ENCODE measurements at regions not wholly inside any gene's neighbourhood (a gene's known extent, or its start where the extent isn't known, plus 50 kb on each side); places are given as distances from the start of the nearest gene placed in this dataset.
"Not testable (repeated sequence)": the region's sequence is repeated elsewhere in the genome, so short reads cannot be mapped to it uniquely, and the experiment has no call there.

- no peak for DNase-seq
Observed at GRCh38 chr6:11322252-11322885, 89.9 kb upstream of the NEDD9 start.

DNA sequence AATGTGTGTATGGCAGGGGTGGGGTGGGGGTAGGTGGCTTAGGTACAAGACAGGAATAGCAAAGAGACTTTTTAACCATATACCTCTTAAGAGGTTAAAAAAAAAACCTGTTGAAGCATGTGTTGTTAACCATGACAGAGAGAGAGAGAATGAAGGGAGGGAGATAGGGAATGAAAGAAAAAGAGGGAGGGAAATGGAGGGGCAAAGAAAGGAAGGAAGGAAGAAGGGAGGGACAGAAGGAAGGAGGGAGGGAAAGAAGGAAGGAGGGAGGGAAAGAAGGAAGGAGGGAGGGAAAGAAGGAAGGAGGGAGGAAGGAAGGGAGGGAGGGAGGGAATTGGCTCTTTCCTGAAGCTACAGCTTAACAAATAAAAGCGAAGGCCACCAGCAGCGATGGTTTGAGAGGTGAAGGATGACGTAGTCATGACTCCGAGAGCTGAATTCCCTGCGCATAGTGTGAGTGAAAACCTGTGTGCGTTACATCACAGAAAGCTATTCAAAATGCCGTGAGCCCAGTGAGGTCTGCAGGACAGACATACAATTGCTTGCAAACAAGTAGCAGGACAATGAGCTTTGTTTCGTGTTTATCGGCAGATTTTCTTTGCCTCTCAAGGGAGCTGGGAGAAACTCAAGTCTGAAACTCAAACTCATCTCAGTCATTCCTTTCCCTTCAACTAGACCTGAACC is 88.6 kb upstream of the NEDD9 start:
- no peak for DNase-seq

GRCh38 chr6:11318835-11319813 is 86.7 kb upstream of the NEDD9 start:
- DNase-seq, result no peak

- peak in 1 of 3 experiments; percentile 12 for DNase-seq
Observed at GRCh38 chr6:11317885-11318771, 85.7 kb upstream of the NEDD9 start.

- no peak for DNase-seq
Observed at GRCh38 chr6:11315743-11316437, 83.4 kb upstream of the NEDD9 start.

DNA sequence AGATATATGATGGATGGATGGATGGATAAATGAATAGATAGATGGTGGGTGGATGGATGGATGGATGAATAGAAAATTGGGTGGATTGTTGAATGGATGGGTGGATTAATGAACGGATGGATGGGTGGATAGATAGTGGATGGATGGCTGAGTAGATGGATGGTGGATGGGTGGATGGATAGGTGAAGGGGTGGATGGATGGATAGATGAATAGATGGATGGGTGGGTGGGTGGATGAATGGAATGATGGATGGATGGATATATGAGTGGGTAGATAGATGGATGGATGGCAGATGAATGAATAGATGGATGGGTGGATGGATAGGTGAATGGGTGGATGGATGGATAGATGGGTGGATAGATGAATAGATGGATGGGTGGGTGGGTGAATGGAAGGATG is 80.7 kb upstream of the NEDD9 start:
- no peak for DNase-seq

DNA sequence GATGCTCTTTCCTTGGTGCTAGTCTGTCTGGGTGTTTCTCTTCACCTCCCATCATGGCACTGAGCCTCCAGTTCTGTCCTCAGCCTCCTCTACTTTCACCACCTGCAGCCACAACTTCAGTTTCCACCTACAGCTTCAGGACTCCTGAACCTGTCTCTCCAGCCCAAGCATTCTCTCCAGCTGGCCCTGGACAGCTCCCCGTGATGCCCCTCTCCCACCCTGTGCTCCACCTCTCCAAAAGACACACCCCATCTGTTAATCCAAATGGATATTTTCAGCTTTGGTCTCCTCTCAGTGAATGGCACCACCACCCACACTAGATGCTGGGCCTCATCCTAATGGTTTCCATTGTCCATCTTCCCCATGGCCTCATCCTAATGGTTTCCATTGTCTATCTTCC is 79.5 kb upstream of the NEDD9 start:
- DNase-seq, result no peak

DNA sequence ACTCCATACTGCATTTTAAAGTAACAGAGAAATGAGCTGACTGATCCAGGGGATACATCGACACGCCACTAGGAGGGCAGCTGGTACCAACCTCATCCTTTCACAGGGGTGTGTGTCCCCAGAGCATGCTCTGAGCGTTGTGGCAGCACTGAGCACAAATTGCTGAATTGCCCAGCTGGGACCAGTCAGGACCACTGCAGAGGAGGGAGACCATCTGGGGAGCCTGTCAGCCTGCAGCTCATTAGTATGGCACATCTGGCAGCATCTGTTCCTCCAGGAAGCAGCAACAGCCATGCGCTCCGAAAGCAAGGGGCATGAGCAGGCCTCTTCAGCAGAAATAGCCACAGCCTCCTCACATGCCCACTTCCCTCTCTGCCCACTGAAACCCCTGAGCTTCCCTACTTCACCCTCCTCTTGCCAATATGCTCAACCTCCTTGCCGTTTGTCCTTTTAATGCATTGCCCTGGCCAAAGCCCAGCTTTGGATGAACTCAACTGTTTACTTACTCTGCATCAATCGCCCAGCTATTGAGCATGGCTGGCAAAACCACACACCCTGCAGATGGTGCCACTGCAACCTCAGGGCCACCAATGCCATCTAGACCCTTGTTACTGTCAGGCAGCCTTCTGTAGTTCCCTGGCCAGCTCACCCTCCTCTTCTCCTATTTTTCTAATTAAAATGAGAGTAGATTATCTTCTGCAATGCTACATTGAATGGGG is 77.6 kb upstream of the NEDD9 start:
- no peak for DNase-seq

DNA sequence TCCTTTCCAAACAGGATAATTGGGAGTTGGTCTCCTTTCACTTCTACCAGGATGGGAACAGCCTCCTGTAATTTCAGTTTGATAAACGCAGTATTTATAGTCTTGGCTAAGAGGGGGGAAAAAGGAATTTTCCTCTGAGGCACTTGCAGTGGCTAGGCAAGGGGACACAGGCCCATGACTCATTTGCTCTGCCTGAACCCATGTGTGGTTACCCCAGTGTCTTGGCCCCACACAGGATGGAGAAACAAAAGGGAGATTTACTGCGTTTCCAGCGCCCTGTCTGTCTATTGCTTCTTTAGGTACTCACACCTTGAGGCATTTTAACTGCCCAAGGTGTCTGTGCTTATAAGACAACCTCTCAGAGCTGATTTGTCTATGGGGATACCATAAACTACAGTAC is 74.8 kb upstream of the NEDD9 start:
- no peak for DNase-seq

GRCh38 chr6:11304946-11305345 is 72.5 kb upstream of the NEDD9 start:
- no peak for DNase-seq

- not testable (repeated sequence) for DNase-seq
Observed at GRCh38 chr6:11299876-11300428, 67.5 kb upstream of the NEDD9 start.

DNA sequence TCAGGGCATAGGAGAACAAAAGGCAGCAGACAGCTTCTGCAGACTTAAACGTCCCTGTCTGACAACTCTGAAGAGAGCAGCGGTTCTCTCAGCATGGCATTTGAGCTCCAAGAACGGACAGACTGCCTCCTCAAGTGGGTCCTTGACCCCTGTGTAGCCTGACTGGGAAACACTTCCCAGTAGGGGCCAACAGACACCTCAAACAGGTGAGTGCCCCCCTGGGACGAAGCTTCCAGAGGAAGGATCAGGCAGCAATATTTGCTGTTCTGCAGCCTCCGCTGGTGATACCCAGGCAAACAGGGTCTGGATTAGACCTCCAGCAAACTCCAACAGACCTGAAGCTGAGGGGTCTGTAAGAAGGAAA is 66.9 kb upstream of the NEDD9 start:
- DNase-seq, result peak in 1 of 3 experiments; percentile 13

DNA sequence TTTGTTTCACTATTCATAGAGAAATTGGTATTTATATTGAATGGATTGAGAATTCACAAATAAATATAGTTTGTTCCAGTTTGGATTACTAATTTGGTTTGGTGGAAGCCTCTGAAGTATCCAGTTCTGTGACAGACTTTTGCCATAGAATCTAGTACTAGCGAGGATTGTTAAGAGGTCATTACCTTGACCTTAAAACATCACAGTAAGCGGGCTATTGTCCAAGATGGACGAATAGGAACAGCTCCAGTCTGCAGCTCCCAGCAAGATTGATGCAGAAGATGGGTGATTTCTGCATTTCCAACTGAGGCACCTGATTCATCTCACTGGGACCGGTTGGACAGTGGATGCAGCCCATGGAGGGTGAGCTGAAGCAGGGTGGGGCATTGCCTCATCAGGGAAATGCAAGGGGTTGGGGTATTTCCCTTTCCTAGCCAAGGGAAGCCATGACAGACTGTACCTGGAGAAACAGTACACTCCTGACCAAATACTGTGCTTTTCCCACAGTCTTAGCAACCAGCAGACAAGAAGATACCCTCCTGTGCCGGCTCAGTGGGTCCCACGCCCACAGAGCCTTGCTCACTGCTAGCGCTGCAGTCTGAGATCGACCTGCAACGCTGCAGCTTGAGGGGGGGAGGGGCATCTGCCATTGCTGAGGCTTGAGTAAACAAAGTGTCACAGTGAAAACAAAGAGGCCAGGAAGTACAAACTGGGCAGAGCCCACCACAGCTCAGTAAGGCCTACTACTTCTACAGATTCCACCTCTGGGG is 66.4 kb upstream of the NEDD9 start:
- peak; percentile 11 to 54 (median 18) for DNase-seq

GRCh38 chr6:11297376-11297729 is 64.9 kb upstream of the NEDD9 start:
- DNase-seq, result no peak

DNA sequence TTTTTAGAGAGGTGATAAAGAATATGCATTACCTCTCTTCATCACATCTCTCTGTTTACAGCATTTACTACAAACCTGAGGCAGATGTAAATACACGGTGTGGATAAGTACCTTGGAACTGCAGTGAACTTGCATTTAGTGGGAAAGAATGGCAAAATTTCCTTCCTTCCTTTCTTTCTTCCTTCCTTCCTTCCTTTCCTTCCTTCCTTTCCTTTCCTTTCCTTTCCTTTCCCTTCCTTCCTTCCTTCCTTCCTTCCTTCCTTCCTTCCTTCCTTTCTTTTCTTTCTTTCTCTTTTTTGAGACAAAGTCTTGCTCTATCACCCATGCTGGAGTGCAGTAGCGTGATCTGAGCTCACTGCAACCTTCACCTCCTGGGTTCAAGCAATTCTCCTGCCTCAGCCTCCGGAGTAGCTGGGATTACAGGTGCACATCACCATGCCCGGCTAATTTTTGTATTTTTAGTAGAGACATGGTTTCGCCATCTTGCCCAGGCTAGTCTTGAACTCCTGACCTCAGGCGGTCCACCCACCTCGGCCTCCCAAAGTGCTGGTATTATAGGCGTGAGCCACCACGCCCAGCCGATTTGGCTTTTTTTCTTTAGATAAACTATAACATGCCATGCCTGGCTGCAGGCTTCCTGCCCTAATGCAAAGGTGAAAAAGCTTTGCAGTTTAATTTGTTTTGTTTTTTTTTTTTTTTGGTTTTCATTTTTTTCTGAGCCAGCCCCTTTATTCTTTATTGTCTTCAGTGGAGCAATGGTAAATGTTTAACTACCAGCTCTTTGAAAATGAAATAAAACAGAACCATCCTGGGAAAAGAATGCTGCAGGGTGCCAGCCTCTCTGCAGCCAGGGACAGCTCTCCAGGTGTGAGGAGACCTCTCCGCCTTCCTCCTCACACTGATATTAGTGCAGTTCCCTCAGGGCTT is 64.2 kb upstream of the NEDD9 start:
- no peak for DNase-seq

DNA sequence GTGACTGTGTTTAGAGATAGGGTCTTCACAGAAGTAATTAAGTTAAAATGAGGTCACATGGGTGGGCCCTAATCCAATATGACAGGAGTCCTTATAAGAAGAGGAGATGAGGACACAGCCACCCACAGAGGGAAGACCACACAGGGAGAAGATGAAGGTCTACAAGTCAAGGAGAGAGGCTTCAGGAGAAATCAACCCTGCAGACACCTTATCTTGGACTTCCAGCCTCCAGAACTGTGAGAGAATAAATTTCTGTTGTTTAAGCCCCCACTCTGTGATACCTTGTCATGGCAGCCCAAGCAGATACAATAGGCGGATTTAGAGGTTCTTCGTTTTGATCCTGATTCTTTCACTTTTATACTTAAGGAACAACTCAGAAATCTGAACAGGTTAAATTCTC is 63.5 kb upstream of the NEDD9 start:
- no peak for DNase-seq

DNA sequence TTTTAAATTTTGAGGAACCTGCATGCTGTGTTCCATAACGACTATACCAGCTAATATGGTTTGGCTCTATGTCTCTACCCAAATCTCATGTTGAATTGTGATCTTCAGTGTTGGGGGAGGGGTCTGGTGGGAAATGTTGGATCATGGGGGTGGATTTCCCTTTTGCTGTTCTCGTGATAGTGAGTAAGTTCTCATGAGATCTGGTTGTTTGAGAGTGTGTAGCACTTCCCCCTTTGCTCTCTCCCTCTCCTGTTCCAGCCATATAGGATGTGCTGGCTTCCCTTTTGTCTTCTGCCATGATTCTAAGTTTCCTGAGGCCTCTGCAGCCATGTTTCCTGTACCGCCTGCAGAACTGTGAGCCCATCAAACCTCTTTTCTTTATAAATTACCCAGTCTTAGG is 61.8 kb upstream of the NEDD9 start:
- no peak for DNase-seq

- no peak for DNase-seq
Observed at GRCh38 chr6:11292594-11293236, 60.2 kb upstream of the NEDD9 start.

DNA sequence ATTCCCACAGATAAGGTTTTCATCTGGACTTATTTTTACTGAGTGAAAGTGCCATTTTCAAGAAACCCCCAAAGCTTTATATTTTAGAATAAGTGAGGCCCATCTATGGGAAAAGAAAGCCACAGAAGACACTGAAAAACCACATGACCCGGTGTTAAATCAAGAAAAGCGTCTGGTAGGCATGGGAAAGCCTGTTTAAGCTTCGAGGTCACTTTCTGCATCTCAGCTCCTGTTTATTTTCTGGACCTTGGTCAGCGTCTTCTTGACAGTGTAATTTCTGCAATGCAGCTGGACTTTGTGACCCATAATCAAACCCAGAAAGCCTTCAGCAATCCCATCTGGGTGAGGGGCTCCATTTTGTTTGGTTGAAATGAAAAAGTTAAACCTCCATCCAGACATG is 59.6 kb upstream of the NEDD9 start:
- DNase-seq, result no peak
